IMR-90 (cell line): ENCODE measurements at regions not wholly inside any gene's neighbourhood (a gene's known extent, or its start where the extent isn't known, plus 50 kb on each side); places are given as distances from the start of the nearest gene placed in this dataset.

ENCODE experiments used
- ATAC-seq: fragments of 200-7000 bp; cut with Tn5 transposase; 2 replicates; pipeline ENCODE4 v1.9.1; 2020; ENCODE audit warnings: low read depth, mild to moderate bottlenecking, moderate library complexity
- BruUV-seq: library from RNA; stranded (reverse); fragments of 400-500 nt; replicated peaks from 2 replicates; lab custom pipeline; 2021; lab: Mats Ljungman, UMichigan
- CTCF ChIA-PET: fragments of 300-600 bp; formaldehyde crosslinking; extraction: SDS; loops from one replicate; lab custom pipeline; 2021; ENCODE audit warnings: antibody characterized with exemption; lab: Yijun Ruan, JAX
- POLR2A ChIA-PET: fragments of 300-600 bp; sonication (Branson Sonifier 250); formaldehyde crosslinking; loops from one replicate; lab custom pipeline; 2022; ENCODE audit warnings: antibody characterized with exemption; ENCODE audit not compliant: unreplicated experiment; lab: Charles Lee
- DNase-seq: peaks from one replicate; pipeline ENCODE4 v3.0.0; 2013
- H2AFZ ChIP-seq: replicated peaks from 2 replicates; pipeline ENCODE3; 2013; ENCODE audit warnings: low read length, mild to moderate bottlenecking; ENCODE audit not compliant: poor library complexity
- H2AK5ac ChIP-seq: 2 replicates; pipeline ENCODE4 v1.6.1; 2013; ENCODE audit warnings: low read depth, low read length, inconsistent platforms
- H2AK9ac ChIP-seq: replicated peaks from 2 replicates; pipeline ENCODE3; 2013; ENCODE audit warnings: mild to moderate bottlenecking, low read depth, low read length, moderate library complexity; ENCODE audit not compliant: poor library complexity
- H2BK120ac ChIP-seq: 2 replicates; pipeline ENCODE4 v1.6.1; 2013; ENCODE audit warnings: low read depth, low read length, inconsistent platforms
- H2BK15ac ChIP-seq: 3 replicates; pipeline ENCODE4 v1.6.1; 2013; ENCODE audit warnings: low read depth, low read length, inconsistent platforms
- H2BK20ac ChIP-seq: 2 replicates; pipeline ENCODE4 v1.6.1; 2013; ENCODE audit warnings: low read depth, mild to moderate bottlenecking, inconsistent platforms, low read length, moderate library complexity
- H2BK5ac ChIP-seq: 2 replicates; pipeline ENCODE4 v1.6.1; 2013; ENCODE audit warnings: mild to moderate bottlenecking, low read depth, low read length, inconsistent platforms; ENCODE audit not compliant: poor library complexity, severe bottlenecking
- H3K14ac ChIP-seq: replicated peaks from 2 replicates; pipeline ENCODE4 v1.6.1; 2013; ENCODE audit warnings: low read depth, low read length, inconsistent platforms
- H3K18ac ChIP-seq: 2 replicates; pipeline ENCODE4 v1.6.1; 2013; ENCODE audit warnings: low read depth, low read length, control low read depth
- H3K23ac ChIP-seq: 2 replicates; pipeline ENCODE4 v1.6.1; 2013; ENCODE audit warnings: low read depth, low read length, inconsistent platforms
- H3K27ac ChIP-seq: 2 replicates; pipeline ENCODE4 v1.5.1; 2013; ENCODE audit warnings: mild to moderate bottlenecking, control low read depth, low read length; ENCODE audit not compliant: insufficient read depth
- H3K27me3 ChIP-seq: 2 replicates; pipeline ENCODE4 v1.6.1; 2013; ENCODE audit warnings: low read length; ENCODE audit not compliant: control insufficient read depth, insufficient read depth
- H3K36me3 ChIP-seq: 2 replicates; pipeline ENCODE4 v1.6.1; 2013; ENCODE audit warnings: low read length, mixed read lengths; ENCODE audit not compliant: control insufficient read depth, insufficient read depth
- H3K4ac ChIP-seq: 2 replicates; pipeline ENCODE4 v1.6.1; 2013; ENCODE audit warnings: low read depth, low read length, inconsistent platforms
- H3K4me1 ChIP-seq: 2 replicates; pipeline ENCODE4 v1.6.1; 2013; ENCODE audit warnings: low read length, mixed read lengths; ENCODE audit not compliant: control insufficient read depth, insufficient read depth
- H3K4me2 ChIP-seq: 2 replicates; pipeline ENCODE4 v1.6.1; 2013; ENCODE audit warnings: low read depth, mild to moderate bottlenecking, control low read depth, low read length, moderate library complexity
- H3K4me3 ChIP-seq: 2 replicates; pipeline ENCODE4 v1.5.1; 2013; ENCODE audit warnings: low read depth, mild to moderate bottlenecking, control low read depth, low read length, moderate library complexity; ENCODE audit not compliant: insufficient read depth
- H3K56ac ChIP-seq: 2 replicates; pipeline ENCODE4 v1.6.1; 2013; ENCODE audit warnings: low read length, inconsistent platforms; ENCODE audit not compliant: insufficient read depth; ENCODE audit errors: extremely low read depth
- H3K79me1 ChIP-seq, 2 experiments: 2 replicates each; pipeline ENCODE4 v1.6.1; 2013; ENCODE audit warnings: low read length in 2 of 2, inconsistent platforms in 1 of 2, low read depth in 1 of 2
- H3K9ac ChIP-seq: 2 replicates; pipeline ENCODE4 v1.6.1; 2013; ENCODE audit warnings: low read depth, low read length, control low read depth
- H3K9me1 ChIP-seq: 2 replicates; pipeline ENCODE4 v1.6.1; 2013; ENCODE audit warnings: low read length, inconsistent platforms; ENCODE audit not compliant: insufficient read depth
- H3K9me3 ChIP-seq: 2 replicates; pipeline ENCODE4 v1.6.1; 2013; ENCODE audit warnings: low read length; ENCODE audit not compliant: control insufficient read depth, insufficient read depth
- H4K20me1 ChIP-seq: 2 replicates; pipeline ENCODE4 v1.6.1; 2013; ENCODE audit warnings: low read length, inconsistent platforms; ENCODE audit not compliant: insufficient read depth
- H4K5ac ChIP-seq: 2 replicates; pipeline ENCODE4 v1.6.1; 2013; ENCODE audit warnings: mild to moderate bottlenecking, low read depth, low read length, control low read depth
- H4K8ac ChIP-seq, 2 experiments: 2 replicates each; pipeline ENCODE4 v1.6.1; 2013; ENCODE audit warnings: low read depth in 2 of 2, low read length in 2 of 2, control low read depth in 1 of 2, inconsistent platforms in 1 of 2
- H4K91ac ChIP-seq: 2 replicates; pipeline ENCODE4 v1.6.1; 2013; ENCODE audit warnings: low read depth, low read length, inconsistent platforms; ENCODE audit not compliant: insufficient read depth
- BHLHE40 ChIP-seq: fragments of 150-350 bp; IDR thresholded peaks from 2 replicates; pipeline ENCODE4 v1.6.1; 2016; ENCODE audit warnings: mild to moderate bottlenecking, low read depth, low read length
- CEBPB ChIP-seq: IDR thresholded peaks from 2 replicates; pipeline ENCODE4 v1.6.1; 2012; ENCODE audit warnings: low read depth, low read length, improper control_type of control experiment
- CHD1 ChIP-seq: IDR thresholded peaks from 2 replicates; pipeline ENCODE4 v1.6.1; 2012; ENCODE audit warnings: low read depth, low read length, improper control_type of control experiment
- CTCF ChIP-seq: conservative IDR thresholded peaks from 2 replicates; pipeline ENCODE4 v1.5.1; 2012; ENCODE audit warnings: mild to moderate bottlenecking, low read depth, low read length, improper control_type of control experiment
- ELK1 ChIP-seq: fragments of 150-350 bp; IDR thresholded peaks from 2 replicates; pipeline ENCODE4 v1.6.1; 2016; ENCODE audit warnings: low read depth, mild to moderate bottlenecking, low read length, moderate library complexity, borderline replicate concordance
- FOS ChIP-seq: fragments of 150-350 bp; IDR thresholded peaks from 2 replicates; pipeline ENCODE4 v1.6.1; 2016; ENCODE audit warnings: low read depth, low read length
- MAFK ChIP-seq: IDR thresholded peaks from 2 replicates; pipeline ENCODE4 v1.6.1; 2012; ENCODE audit warnings: low read depth, low read length, improper control_type of control experiment
- MAZ ChIP-seq: IDR thresholded peaks from 2 replicates; pipeline ENCODE4 v1.6.1; 2012; ENCODE audit warnings: low read depth, mild to moderate bottlenecking, low read length, improper control_type of control experiment, moderate library complexity, borderline replicate concordance
- MXI1 ChIP-seq: IDR thresholded peaks from 2 replicates; pipeline ENCODE4 v1.6.1; 2012; ENCODE audit warnings: low read depth, mild to moderate bottlenecking, low read length, moderate library complexity, borderline replicate concordance
- NFE2L2 ChIP-seq: fragments of 150-350 bp; IDR thresholded peaks from 2 replicates; pipeline ENCODE4 v1.6.1; 2016; ENCODE audit warnings: low read depth, mild to moderate bottlenecking, low read length
- POLR2A ChIP-seq: IDR thresholded peaks from 2 replicates; pipeline ENCODE4 v1.6.1; 2012; ENCODE audit warnings: mild to moderate bottlenecking, low read depth, low read length
- RAD21 ChIP-seq: IDR thresholded peaks from 2 replicates; pipeline ENCODE4 v1.6.1; 2012; ENCODE audit warnings: low read length, improper control_type of control experiment
- RCOR1 ChIP-seq: IDR thresholded peaks from 2 replicates; pipeline ENCODE4 v1.6.1; 2012; ENCODE audit warnings: mild to moderate bottlenecking, low read length, improper control_type of control experiment; ENCODE audit not compliant: insufficient replicate concordance
- RFX5 ChIP-seq: IDR thresholded peaks from 2 replicates; pipeline ENCODE4 v1.8.0; 2012; ENCODE audit warnings: low read depth, mild to moderate bottlenecking, low read length, moderate library complexity
- SMC3 ChIP-seq: fragments of 150-350 bp; IDR thresholded peaks from 2 replicates; pipeline ENCODE4 v1.6.1; 2016; ENCODE audit warnings: low read depth, mild to moderate bottlenecking, antibody characterized with exemption, low read length, moderate library complexity
- WGBS, 2 experiments: methylation state at CpG; one replicate each; pipeline versions ENCODE4 v1.1.5 to v1.1.7; 2013; ENCODE audit warnings: missing lambda C conversion rate in 2 of 2; ENCODE audit not compliant: insufficient read length in 1 of 2; ENCODE audit errors: extremely low coverage in 2 of 2; 5-methylcytosine and 5-hydroxymethylcytosine counted together
- dilution Hi-C: fragments of 300-500 bp; cut with HindIII; formaldehyde crosslinking; loops from one replicate; pipeline ENCODE4 v1.14.3; 2018; ENCODE audit warnings: low sequenced_read_pairs; ENCODE audit not compliant: unreplicated experiment
- in situ Hi-C: fragments of 300-500 bp; cut with MboI; formaldehyde crosslinking; loops from 3 replicates; pipeline ENCODE4 v1.14.3; 2019; ENCODE audit warnings: low sequenced_read_pairs, inconsistent platforms, mixed read lengths
- intact Hi-C: fragments of 100-400 bp; cut with micrococcal nuclease; formaldehyde crosslinking; loops from 2 replicates; pipeline ENCODE4 v1.10.0; 2022

GRCh38 chr13:44146138-44146537, 227.5 kb upstream of the SERP2 start:
- H3K4me2 ChIP-seq = no peak overlapping the region
- no peak overlapping the region for H2BK20ac ChIP-seq
- H3K4me3 ChIP-seq = no peak overlapping the region
- H2AFZ ChIP-seq = no peak overlapping the region
- no peak overlapping the region for H4K8ac ChIP-seq
- no peak overlapping the region for H2AK9ac ChIP-seq
- no peak for DNase-seq
- H3K27me3 ChIP-seq = peaks cover 2% of the 10 kb centered on the region; the same call in 1 of the 2 replicates
- dilution Hi-C loops = no loop called here
- H3K23ac ChIP-seq = no peak overlapping the region
- H3K9me3 ChIP-seq = no peaks in the 10 kb centered on the region
- peaks cover 5% of the 10 kb centered on the region for H3K4me1 ChIP-seq
- H4K91ac ChIP-seq = no peak overlapping the region
- H2AK5ac ChIP-seq = no peak overlapping the region
- intact Hi-C loops = no loop called here
- no peak overlapping the region for H2BK15ac ChIP-seq
- TF ChIP-seq NFE2L2 (no peak), CTCF (no peak), RCOR1 (no peak), CEBPB (no peak), POLR2A (no peak), BHLHE40 (no peak), MXI1 (no peak), RAD21 (no peak), MAZ (no peak), RFX5 (no peak), ELK1 (no peak), FOS (no peak), CHD1 (no peak), MAFK (no peak), SMC3 (no peak)
- no peak overlapping the region for H4K5ac ChIP-seq
- peaks cover 0 to 5% of the 10 kb centered on the region in 2 experiments; a peak in 2 of 4 replicates for H3K79me1 ChIP-seq
- in situ Hi-C loops = no loop called here
- ChIA-PET CTCF (no interaction called here), POLR2A (no interaction called here)
- H3K18ac ChIP-seq = no peak overlapping the region
- 0 out of 2 replicates have a peak, but pooled peaks cover 3% of the 10 kb centered on the region for H3K9me1 ChIP-seq
- H4K20me1 ChIP-seq = no peaks in the 10 kb centered on the region
- no peak overlapping the region for H2BK5ac ChIP-seq
- WGBS, 2 experiments = no CpG with 5 or more reads among the region's 1 CpG
- no peak overlapping the region for H3K9ac ChIP-seq
- H3K14ac ChIP-seq = no peak overlapping the region
- no peak overlapping the region for H2BK120ac ChIP-seq
- no peak overlapping the region for H3K27ac ChIP-seq
- H3K4ac ChIP-seq = no peak overlapping the region
- BruUV-seq = no TSS peak
- no peaks in the 10 kb centered on the region for H3K36me3 ChIP-seq
- ATAC-seq = no peak
- H3K56ac ChIP-seq = no peak overlapping the region
